ENCODE measurements at regions not wholly inside any gene's neighbourhood (a gene's known extent, or its start where the extent isn't known, plus 50 kb on each side); places are given as distances from the start of the nearest gene placed in this dataset.

- Histone ChIP-seq H4K91ac (replicated peaks; ENCODE audit: insufficient read length, low read length) (no peak overlapping the region), H2BK5ac (ENCODE audit: low read depth, low read length) (no peak overlapping the region), H3K79me2 (ENCODE audit: control insufficient read depth in 1 of 2, insufficient read depth in 2 of 2, low read length in 2 of 2) (no peaks in the 10 kb centered on the region), H4K20me1 (replicated peaks in 1 of 2; ENCODE audit: control insufficient read depth in 1 of 2, insufficient read depth in 2 of 2, low read length in 2 of 2) (no peaks in the 10 kb centered on the region), H3K23me2 (ENCODE audit: low read depth, low read length) (no peaks in the 10 kb centered on the region), H3K14ac (ENCODE audit: insufficient read length) (no peak overlapping the region), H3K27me3 (replicated peaks in 1 of 4; ENCODE audit: control insufficient read depth in 3 of 4, extremely low read depth in 1 of 4, insufficient read depth in 3 of 4, low read length in 3 of 4) (no peaks in the 10 kb centered on the region), H2BK15ac (ENCODE audit: low read length) (no peak overlapping the region), H2AFZ (ENCODE audit: low read length) (no peak overlapping the region), H2BK20ac (ENCODE audit: low read length) (no peak overlapping the region), H3K4me1 (replicated peaks in 1 of 4; ENCODE audit: control insufficient read depth in 3 of 4, insufficient read depth in 4 of 4, low read length in 3 of 4) (no peaks in the 10 kb centered on the region), H3K27ac (ENCODE audit: low read depth, low read length) (no peak overlapping the region), H2BK12ac (ENCODE audit: low read depth, low read length) (no peak overlapping the region), H3K36me3 (ENCODE audit: control insufficient read depth in 2 of 4, insufficient read depth in 4 of 4, low read length in 3 of 4) (no peaks in the 10 kb centered on the region), H4K5ac (ENCODE audit: insufficient read length, low read depth, low read length) (no peak overlapping the region), H4K8ac (ENCODE audit: extremely low read depth, insufficient read depth, low read length) (no peak overlapping the region), H2BK120ac (replicated peaks; ENCODE audit: low read depth, low read length) (no peak overlapping the region), H3K4me2 (ENCODE audit: insufficient read depth in 1 of 2, low read depth in 2 of 2, low read length in 2 of 2) (no peak overlapping the region), H3K56ac (replicated peaks; ENCODE audit: insufficient read length, low read depth, low read length) (no peak overlapping the region), H3K23ac (ENCODE audit: insufficient read length) (no peak overlapping the region), H2AK5ac (ENCODE audit: low read depth, low read length) (no peak overlapping the region), H3K9ac (replicated peaks in 1 of 4; ENCODE audit: extremely low read depth in 1 of 4, low read depth in 3 of 4, low read length in 3 of 4) (no peak overlapping the region), H3K9me3 (ENCODE audit: insufficient read depth in 2 of 2, low read depth in 1 of 2, low read length in 1 of 2) (peaks cover 16 to 17% of the 10 kb centered on the region in 2 experiments), H3K79me1 (ENCODE audit: low read depth, low read length) (no peaks in the 10 kb centered on the region), H3K4me3 (ENCODE audit: extremely low read depth in 1 of 4, insufficient read depth in 2 of 4, low read depth in 3 of 4, low read length in 4 of 4) (no peak overlapping the region), H3K18ac (ENCODE audit: extremely low read depth, low read length) (no peak overlapping the region), H3K4ac (replicated peaks; ENCODE audit: insufficient read length, low read depth, low read length) (no peak overlapping the region)
- POLR2A ChIA-PET (ENCODE audit: partially characterized antibody): no interaction called here
- 93% methylated on average over 2 of the region's 2 CpGs; no CpG with 5 or more reads in 1 of the 2 experiments for WGBS, 2 experiments (ENCODE audit: extremely low coverage in 1 of 2, insufficient coverage in 1 of 2, insufficient read length in 1 of 2, insufficient replicate concordance in 2 of 2, low coverage in 1 of 2, low lambda C conversion rate in 2 of 2, missing lambda C conversion rate in 1 of 2)
- no peak for DNase-seq (ENCODE audit: low read depth in 1 of 2, low spot score in 2 of 2)
- CTCF ChIA-PET (ENCODE audit: partially characterized antibody): interaction anchor here (1.5 kb wide), 1 partner anchor 676 kb away, joined by 3 read pairs; no protein-coding TSS in a partner anchor
- FAIRE-seq: no peak
- TF ChIP-seq SAP30 (IDR thresholded peaks at IDR 0.05; ENCODE audit: insufficient read depth, insufficient replicate concordance, low read length): no peak
- no peak for TF ChIP-seq ZNF274 (IDR thresholded peaks at IDR 0.05; ENCODE audit: borderline replicate concordance, extremely low read depth, low read length)
- no peak for TF ChIP-seq NANOG (IDR thresholded peaks at IDR 0.05; ENCODE audit: insufficient read depth, low read depth, low read length, poor library complexity, severe bottlenecking)
- no peak for TF ChIP-seq RBBP5 (IDR thresholded peaks at IDR 0.05; ENCODE audit: borderline replicate concordance, low read depth, low read length)
- no peak for TF ChIP-seq CEBPB (IDR thresholded peaks at IDR 0.05; ENCODE audit: low read depth, low read length)
- no peak for TF ChIP-seq SRF (IDR thresholded peaks at IDR 0.05; ENCODE audit: low read depth, low read length)
- TF ChIP-seq RNF2 (IDR thresholded peaks at IDR 0.05; ENCODE audit: borderline replicate concordance, low read depth, low read length, missing control alignments, poor library complexity, severe bottlenecking): no peak
- TF ChIP-seq TCF12 (IDR thresholded peaks at IDR 0.05; ENCODE audit: low read depth, low read length): no peak
- no peak for TF ChIP-seq HDAC2 (IDR thresholded peaks at IDR 0.05; ENCODE audit: borderline replicate concordance in 1 of 2, low read depth in 2 of 2, low read length in 2 of 2)
- no peak for TF ChIP-seq JUN (IDR thresholded peaks at IDR 0.05; ENCODE audit: low read depth, low read length)
- no peak for TF ChIP-seq HDAC6 (IDR thresholded peaks at IDR 0.05; ENCODE audit: low read depth, low read length)
- no peak for TF ChIP-seq POU5F1 (IDR thresholded peaks at IDR 0.05; ENCODE audit: low read depth, low read length)
- TF ChIP-seq EZH2 (IDR thresholded peaks at IDR 0.05; ENCODE audit: low read depth, low read length, severe bottlenecking): no peak
- no peak for TF ChIP-seq BCL11A (IDR thresholded peaks at IDR 0.05; ENCODE audit: low read depth in 2 of 2, low read length in 2 of 2)
- TF ChIP-seq POLR2A (IDR thresholded peaks at IDR 0.05; ENCODE audit: control extremely low read depth in 1 of 2, low read depth in 2 of 2, low read length in 2 of 2): no peak
Measured at GRCh38 chr2:142314164-142314563, 183.3 kb upstream of the LRP1B start.

Measured in H1 (cell line).